GM19043 (cell line): ENCODE measurements at regions not wholly inside any gene's neighbourhood (a gene's known extent, or its start where the extent isn't known, plus 50 kb on each side); places are given as distances from the start of the nearest gene placed in this dataset.

Experiments used
- ATAC-seq: cut with Tn5 transposase; IDR thresholded peaks from one replicate; pipeline ENCODE4 v1.9.1; 2021; ENCODE audit warnings: low read depth; ENCODE audit not compliant: unreplicated experiment

DNA sequence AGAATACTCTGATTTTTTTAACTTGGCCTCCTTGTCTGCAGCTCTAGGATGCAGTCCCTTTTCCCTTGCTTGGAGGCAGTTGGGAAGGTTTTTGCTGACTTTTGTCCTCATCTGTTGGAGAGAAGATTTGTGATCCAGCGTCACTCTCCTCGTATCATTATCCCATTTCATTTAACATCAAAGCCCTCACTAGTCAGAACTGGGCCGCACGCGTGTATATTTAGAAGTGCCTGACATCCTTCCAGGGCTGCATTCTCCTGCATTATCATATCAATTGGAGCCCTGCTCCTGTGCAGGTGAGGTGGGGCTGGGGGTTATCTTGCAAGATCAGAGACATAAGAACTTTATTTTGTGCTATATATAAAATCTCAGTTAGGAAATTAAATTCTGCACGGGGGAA lies 435.1 kb upstream of the HS6ST1 start:
- ATAC-seq, result peak; percentile 3

GRCh38 chr2:128754246-128754724 lies 435.6 kb upstream of the HS6ST1 start:
- ATAC-seq, result peak; percentile 94

DNA sequence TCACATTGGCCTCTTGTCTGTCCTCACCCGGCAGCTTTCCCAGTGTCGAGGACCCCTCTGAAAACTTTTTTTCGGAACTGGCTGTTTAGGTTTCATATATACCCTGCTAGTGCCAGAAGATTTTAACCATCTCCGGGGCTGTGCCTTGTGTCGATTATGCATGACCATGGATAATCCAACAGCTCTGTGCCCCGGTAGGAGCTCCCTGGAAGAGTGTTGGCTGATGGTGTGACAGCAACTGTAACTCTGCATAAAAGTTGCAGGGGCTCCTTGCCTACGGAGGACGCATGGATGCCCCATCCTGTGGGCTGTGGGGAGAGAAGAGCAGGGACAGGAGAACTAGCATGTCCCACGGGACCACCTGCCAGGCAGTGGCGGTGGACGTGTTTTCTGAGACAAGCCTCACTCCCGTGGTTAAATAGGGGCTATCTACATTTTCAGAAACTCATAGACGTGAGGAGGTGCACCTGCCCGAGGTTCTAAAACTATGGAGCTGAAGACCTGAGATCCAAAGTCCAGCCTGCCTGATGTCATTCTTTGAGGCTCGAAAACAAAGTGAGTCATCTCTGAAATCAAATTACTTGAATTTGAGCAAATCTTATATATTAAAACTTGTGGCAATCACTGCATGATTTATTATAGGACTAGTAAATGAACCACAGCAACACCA lies 437.2 kb upstream of the HS6ST1 start:
- ATAC-seq, result no peak

GRCh38 chr2:128756365-128756717 lies 437.7 kb upstream of the HS6ST1 start:
- ATAC-seq, result no peak

- ATAC-seq, result no peak
These were observed 447.1 kb upstream of the HS6ST1 start for GRCh38 chr2:128765811-128766210.

GRCh38 chr2:128768041-128768440 lies 449.4 kb upstream of the HS6ST1 start:
- ATAC-seq, result no peak

GRCh38 chr2:128769457-128770142 lies 450.9 kb upstream of the HS6ST1 start:
- ATAC-seq, result no peak

DNA sequence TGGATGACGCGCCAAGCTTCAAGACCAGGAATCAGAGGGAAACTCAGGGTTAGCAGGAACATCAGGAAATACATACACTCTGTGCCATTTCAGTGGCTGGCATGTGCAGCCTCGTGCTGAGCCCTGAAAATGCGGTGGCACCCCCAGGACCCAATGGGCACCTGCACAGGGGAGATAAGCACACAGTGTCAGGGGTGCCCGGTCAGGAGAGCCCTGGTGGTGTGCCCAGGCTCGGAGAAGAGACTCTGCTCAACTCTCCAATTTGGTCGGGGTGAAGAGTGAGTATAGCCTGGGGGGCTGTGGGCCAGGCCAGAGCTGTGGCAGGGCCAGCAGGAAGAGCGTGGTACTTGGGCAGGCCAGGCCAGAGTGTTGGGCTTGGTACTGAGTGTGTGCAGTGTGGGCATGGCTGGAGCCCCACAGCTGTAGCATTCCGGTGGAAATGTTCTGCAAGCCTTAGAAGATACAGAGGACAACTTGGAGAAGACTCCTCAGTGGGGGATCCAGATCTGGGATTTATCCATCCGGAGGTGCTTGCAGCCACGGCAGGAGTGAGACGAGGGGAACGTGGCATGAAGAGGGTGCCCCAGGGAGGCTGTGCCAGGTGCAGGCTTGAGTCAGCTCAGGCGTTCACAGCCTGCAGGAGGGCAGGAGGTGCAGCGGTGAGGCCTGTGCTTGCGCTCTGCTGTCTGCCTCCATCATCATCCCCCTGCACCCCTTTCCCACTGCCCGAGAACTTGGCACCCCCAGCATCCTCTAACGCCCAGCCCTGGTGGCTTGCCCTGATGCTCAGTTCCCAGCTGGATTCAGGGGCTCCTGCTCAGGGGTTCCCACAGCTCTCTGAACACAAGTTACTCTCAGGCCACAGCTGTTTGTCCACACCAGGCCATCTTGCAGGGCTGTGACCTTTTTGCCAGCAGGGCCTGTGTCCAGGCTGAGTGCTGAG lies 451.7 kb upstream of the HS6ST1 start:
- ATAC-seq, result no peak

- no peak for ATAC-seq
These were observed 452.7 kb upstream of the HS6ST1 start for GRCh38 chr2:128771401-128771800.

DNA sequence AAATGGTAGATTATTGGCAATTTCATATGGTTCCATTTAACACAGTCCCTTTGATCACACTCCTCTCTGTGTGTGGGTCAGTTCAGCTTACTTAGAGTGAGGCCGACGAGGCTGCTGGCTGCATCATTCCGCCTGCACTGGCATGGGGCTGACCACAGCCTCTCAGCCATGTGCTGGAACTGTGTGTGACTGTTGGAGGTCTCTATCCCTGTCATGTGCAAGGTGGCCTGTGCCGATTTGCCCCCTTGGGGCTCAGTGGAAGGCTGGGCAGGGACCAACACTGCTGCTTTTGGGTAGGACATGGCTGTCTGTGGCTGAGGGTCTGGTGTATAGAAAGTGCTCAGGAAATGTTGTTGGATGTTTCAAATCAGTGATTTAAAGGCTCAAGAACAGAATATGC lies 454.0 kb upstream of the HS6ST1 start:
- no peak for ATAC-seq

- no peak for ATAC-seq
These were observed 455.1 kb upstream of the HS6ST1 start for GRCh38 chr2:128773641-128774319.

GRCh38 chr2:128774320-128775216 lies 455.9 kb upstream of the HS6ST1 start:
- ATAC-seq, result no peak

GRCh38 chr2:128775217-128775913 lies 456.7 kb upstream of the HS6ST1 start:
- ATAC-seq, result no peak

GRCh38 chr2:128775914-128776285 lies 457.2 kb upstream of the HS6ST1 start:
- ATAC-seq, result no peak

DNA sequence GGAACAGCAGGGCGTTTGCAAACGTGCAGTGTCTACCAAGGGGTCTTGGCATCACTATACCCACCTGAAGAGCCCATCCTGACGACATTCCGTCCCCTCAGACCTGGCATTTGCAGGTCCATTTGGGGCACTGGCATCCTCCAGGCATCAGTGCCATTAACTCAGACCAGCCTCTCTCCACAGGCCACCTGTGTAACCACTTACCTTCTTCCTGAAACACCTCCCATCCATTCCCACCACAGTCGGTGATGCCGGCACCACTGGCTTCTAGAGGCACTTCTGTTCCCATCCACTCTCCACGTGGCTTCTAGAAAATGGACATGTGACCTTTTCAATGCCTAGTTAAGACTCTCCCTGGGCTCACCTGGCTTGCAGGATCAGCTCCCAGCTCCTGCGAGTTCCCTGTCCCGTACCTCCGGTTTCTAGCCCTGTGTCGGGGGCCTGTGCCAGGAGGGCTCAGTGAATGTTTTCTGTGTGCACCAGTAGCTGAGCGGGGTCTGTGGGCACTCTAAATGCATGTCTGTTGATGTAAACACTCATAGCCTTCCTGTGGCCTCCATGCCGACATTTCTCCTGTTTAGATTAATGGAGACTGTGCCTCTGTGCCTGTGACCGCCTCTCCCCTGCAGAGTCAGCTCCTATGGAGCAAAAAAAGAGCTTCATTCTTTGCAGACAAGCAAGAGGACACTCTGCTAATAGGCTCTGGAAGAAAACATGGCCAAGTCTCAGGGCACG lies 458.0 kb upstream of the HS6ST1 start:
- ATAC-seq, result no peak

GRCh38 chr2:128777196-128778035 lies 458.7 kb upstream of the HS6ST1 start:
- ATAC-seq, result no peak

DNA sequence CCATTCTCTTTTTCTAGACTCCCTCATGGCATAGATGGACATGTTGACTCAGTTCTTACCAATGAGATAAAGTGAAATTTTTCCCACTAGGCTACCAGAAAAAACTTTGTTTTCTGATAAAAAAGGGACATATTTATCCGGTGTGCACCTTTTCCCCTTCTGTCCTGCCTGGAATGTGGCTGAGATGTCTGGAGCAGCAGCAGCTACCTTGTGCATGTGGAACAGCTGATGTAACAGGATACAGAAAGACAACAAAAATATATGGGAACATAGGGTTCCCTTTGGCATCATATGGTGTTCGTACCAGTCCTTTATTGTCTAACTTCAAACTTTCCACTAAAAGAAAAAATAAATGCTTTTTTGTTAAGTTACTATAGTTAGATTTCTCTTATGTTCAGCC lies 460.2 kb upstream of the HS6ST1 start:
- no peak for ATAC-seq
